GM19025 (cell line): ENCODE measurements at regions not wholly inside any gene's neighbourhood (a gene's known extent, or its start where the extent isn't known, plus 50 kb on each side); places are given as distances from the start of the nearest gene placed in this dataset.
"Not testable (repeated sequence)": the region's sequence is repeated elsewhere in the genome, so short reads cannot be mapped to it uniquely, and the experiment has no call there.

Experiments
- ATAC-seq: cut with Tn5 transposase; IDR thresholded peaks from one replicate; pipeline ENCODE4 v1.9.1; 2021; ENCODE audit warnings: mild to moderate bottlenecking, low read depth, moderate library complexity; ENCODE audit not compliant: unreplicated experiment

DNA sequence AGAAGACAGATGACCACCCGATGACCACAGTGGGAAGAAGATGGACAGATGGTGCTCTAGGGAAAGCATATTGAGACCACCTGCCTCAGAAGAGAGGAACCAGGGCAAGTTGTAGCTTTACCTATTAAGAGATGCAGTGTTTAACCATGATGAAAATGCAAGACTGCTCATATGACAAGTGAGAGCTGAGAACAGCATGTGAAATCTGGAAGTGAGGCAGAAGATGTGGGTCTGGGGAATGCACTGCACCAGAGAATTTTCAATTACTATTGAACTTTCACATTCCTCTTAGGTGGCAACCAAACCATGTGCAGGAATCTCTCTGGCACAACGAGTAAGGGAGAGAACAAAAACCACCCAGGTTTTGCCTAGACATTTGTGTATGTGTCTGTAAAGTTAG is 184.8 kb upstream of the CRIM1 start:
- ATAC-seq = peak; percentile 47

DNA sequence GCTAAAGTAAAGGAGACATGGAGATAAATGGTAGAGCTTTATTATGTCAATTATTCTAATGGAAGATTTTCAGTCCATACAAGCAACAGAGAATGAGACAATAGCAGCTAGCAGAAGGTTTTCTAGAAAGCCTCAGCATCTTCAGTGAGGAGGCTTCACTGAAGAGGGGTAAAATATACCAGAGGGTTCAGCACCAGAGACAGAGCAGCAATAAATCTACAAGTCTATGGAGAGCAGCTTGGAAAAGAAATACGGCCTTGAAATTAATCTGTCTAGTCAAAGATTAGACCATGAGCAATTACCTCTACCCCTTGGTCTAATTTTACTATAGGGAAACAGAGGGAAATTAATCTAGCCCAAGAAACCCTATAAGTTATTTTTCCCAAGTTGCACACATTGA is 185.7 kb upstream of the CRIM1 start:
- ATAC-seq = no peak

- no peak for ATAC-seq
Measured at GRCh38 chr2:36168115-36168514, 187.5 kb upstream of the CRIM1 start.

GRCh38 chr2:36165132-36165531 is 190.4 kb upstream of the CRIM1 start:
- ATAC-seq = peak; percentile 69

DNA sequence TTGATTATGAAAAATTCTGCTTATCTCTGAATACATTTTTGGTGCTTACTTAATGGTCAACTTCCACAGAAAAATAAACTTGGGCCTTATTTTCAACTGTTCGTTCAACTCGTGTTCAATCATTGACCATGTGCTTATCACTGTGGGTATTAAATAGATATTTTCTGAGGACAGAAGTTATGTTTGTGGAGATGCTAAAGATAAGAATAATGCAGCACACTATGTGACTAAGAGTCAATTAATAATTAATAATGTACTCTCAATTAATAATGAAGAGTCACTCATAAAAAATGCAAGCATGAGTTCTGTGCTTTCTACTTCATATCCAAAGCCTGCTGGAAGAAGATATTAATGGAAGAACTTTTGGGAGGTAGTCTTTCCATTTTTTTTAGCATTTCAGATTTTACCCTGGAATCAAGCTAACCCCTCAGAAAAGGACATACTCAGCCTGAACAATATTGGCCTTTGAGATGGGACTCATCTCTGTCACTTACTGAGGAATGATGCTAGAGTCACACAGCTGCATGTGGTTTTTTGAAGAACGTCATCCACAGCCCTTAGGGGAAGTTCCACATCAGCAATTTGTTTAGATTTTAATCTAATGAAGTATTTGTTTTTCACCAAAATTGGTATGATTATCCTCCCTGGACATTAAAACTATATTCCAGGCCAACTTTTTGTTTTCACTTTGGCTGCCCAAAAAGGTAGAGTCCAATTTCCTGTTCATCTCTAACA is 191.9 kb upstream of the CRIM1 start:
- peak; percentile 65 for ATAC-seq

DNA sequence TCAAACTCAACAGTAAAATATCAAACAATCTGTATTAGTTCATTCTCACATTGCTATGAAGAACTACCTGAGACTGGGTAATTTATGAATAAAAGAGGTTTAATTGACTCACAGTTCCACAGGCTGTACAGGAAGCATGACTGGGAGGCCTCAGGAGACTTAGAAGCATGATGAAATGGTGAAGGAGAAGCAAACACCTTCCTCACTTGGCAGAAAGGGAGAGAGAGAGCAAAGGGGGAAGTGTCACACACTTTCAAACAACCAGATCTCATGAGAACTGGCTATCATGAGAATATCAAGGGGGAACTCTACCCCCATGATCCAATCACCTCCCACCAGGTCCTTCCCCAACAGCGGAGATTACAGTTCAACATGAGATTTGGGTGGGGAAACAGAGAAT is 198.5 kb upstream of the CRIM1 start:
- not testable (repeated sequence) for ATAC-seq

GRCh38 chr2:36147670-36148390 is 207.7 kb upstream of the CRIM1 start:
- ATAC-seq = peak; percentile 95

DNA sequence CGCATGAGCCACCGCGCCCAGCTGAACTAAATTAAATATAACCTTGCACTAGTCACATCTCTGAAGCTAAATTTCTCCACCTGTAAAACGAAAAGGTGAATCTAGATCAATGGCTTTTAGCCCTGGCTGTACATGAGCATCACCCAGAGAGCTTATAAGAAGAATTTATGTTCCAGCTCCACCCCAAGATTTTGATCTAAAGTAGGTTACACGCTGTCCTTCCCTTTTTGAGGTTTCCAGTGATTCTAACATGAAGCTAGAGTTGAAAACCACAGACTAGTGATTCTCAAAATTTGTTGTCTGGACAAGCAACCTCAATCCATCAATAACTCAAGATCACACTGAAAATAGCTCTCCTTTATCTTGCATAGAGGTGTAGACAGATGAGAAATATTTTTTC is 208.8 kb upstream of the CRIM1 start:
- ATAC-seq = no peak

GRCh38 chr2:36140391-36140790 is 215.2 kb upstream of the CRIM1 start:
- no peak for ATAC-seq

GRCh38 chr2:36137612-36138011 is 218.0 kb upstream of the CRIM1 start:
- no peak for ATAC-seq

GRCh38 chr2:36134281-36134680 is 221.3 kb upstream of the CRIM1 start:
- no peak for ATAC-seq

- no peak for ATAC-seq
Measured at GRCh38 chr2:36128359-36128758, 227.2 kb upstream of the CRIM1 start.

DNA sequence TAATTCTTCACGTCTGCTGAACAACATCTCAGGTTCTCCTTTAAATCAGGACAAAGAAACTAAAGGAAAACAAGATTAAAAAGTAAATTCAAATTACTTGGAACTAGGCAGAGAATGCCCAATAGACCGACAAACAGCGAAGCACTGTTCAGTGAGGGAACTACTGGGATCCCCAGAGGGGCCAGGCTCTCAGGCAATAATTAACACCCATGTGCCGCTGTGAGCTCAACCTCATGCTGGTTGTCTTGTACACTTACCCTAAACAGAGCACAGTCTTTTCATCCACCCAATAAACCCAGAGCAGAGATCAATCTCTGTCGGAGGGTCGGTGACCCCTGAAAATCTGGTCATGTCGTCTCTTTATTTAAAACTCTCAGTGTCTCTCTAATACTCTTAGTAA is 229.9 kb upstream of the CRIM1 start:
- ATAC-seq = no peak

- ATAC-seq = no peak
Measured at GRCh38 chr2:36123995-36124394, 231.6 kb upstream of the CRIM1 start.

DNA sequence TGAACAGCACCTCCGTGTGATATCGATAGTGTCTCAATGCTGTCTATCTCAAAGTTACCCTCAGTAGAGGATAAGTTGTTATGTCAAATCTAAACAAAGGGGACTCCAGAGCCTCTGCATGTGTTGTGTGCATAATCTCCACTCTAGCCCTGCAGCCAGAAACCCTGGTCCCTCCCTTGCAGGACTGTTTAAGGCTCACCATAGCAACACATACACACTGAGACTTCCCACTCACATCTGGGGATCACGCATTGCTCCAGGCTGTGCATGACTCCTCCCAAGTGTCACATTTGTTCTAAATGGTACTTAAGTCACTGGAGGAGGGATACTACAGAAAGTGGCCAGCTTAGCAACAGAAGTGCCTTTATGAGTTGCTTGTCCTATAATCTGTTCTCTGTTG is 258.6 kb upstream of the CRIM1 start:
- ATAC-seq = no peak

DNA sequence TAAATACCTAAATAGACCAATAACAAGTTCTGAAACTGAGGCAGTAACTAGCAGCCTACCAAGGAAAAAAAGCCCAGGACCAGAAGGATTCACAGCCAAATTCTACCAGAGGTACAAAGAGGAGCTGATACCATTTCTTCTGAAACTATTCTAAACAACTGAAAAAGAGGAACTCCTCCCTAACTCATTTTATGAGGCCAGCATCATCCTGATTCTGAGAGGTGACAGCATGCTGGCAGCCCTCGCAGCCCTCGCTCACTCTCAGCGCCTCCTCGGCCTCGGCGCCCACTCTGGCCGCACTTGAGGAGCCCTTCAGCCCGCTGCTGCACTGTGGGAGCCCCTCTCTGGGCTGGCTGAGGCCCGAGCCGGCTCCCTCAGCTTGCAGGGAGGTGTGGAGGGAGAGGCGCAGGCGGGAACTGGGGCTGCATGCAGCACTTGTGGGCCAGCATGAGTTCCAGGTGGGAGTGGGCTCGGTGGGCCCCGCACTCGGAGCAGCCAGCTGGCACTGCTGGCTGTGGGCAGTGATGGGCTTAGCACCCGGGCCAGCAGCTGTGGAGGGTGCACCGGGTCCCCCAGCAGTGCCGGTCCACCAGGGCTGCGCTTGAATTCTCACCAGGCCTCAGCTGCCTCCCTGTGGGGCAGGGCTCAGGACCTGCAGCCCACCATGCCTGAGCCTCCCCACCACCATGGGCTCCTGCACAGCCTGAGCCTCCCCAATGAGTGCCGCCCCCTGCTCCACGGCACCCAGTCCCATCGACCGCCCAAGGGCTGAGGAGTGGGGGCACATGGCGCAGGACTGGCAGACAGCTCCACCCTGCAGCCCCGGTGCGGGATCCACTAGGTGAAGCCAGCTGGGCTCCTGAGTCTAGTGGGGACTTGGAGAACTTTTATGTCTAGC is 263.5 kb upstream of the CRIM1 start:
- ATAC-seq = not testable (repeated sequence)

GRCh38 chr2:36088716-36089328 is 266.8 kb upstream of the CRIM1 start:
- ATAC-seq = no peak

DNA sequence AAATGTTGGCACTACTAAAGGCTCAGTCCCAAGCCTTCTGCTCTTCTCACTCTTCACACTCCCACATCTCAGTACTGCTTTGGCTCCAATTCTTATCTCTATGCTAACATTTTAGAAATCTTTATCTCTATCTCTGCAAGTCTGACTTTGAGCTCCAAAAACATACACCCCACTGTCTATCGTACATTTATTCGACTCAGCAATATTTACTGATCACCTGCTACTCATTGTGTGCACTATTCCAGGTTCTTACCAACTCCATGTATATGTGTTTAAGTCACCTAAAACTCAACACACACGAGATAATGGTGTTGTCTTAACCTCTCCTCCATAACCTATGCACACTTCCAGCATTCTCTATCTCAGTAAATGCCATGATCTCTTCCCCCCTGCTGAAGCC is 268.2 kb upstream of the CRIM1 start:
- ATAC-seq = no peak

- ATAC-seq = no peak
Measured at GRCh38 chr2:36079793-36080192, 275.8 kb upstream of the CRIM1 start.

GRCh38 chr2:36074008-36074407 is 281.6 kb upstream of the CRIM1 start:
- ATAC-seq = no peak

- no peak for ATAC-seq
Measured at GRCh38 chr2:36071698-36072097, 283.9 kb upstream of the CRIM1 start.
